Stimulated activated effector memory CD8-positive, alpha-beta T cell treated with anti-CD3 and anti-CD28 coated beads, Interleukin-12 subunit alpha, Interleukin-12 subunit beta, amount 100 ng/mL, for 72 hours (primary cell): ENCODE measurements at regions not wholly inside any gene's neighbourhood (a gene's known extent, or its start where the extent isn't known, plus 50 kb on each side); places are given as distances from the start of the nearest gene placed in this dataset.

ENCODE experiments used
- ATAC-seq: fragments of 150-1000 bp; cut with Tn5 transposase; 2 replicates; pipeline ENCODE4 v1.10.0; 2021
- DNase-seq, 2 donors: peaks; one replicate each; pipeline ENCODE4 v3.0.0; 2021 to 2022; ENCODE audit warnings: low spot score in 2 of 2
- H3K27ac Mint-ChIP-seq: one replicate; pipeline ENCODE4 v1.8.0; 2022; ENCODE audit warnings: mild to moderate bottlenecking, mixed read lengths
- H3K36me3 Mint-ChIP-seq: one replicate; pipeline ENCODE4 v1.8.0; 2022; ENCODE audit warnings: mild to moderate bottlenecking, mixed read lengths
- H3K4me1 Mint-ChIP-seq: one replicate; pipeline ENCODE4 v1.8.0; 2022; ENCODE audit warnings: mixed read lengths
- H3K4me3 Mint-ChIP-seq: one replicate; pipeline ENCODE4 v1.8.0; 2022; ENCODE audit warnings: mild to moderate bottlenecking, mixed read lengths
- H3K9me3 Mint-ChIP-seq: one replicate; pipeline ENCODE4 v1.8.0; 2022; ENCODE audit warnings: mixed read lengths

- Mint-ChIP-seq H3K9me3 (no peaks in the 10 kb centered on the region), H3K27ac (no peak overlapping the region), H3K36me3 (no peaks in the 10 kb centered on the region), H3K4me3 (no peak overlapping the region), H3K4me1 (no peaks in the 10 kb centered on the region)
- DNase-seq: no peak
- ATAC-seq: no peak
Observed at GRCh38 chr14:94879537-94879936, 109.6 kb upstream of the GSC start.

- Mint-ChIP-seq H3K4me3 (no peak overlapping the region), H3K36me3 (no peaks in the 10 kb centered on the region), H3K9me3 (no peaks in the 10 kb centered on the region), H3K27ac (no peak overlapping the region), H3K4me1 (no peaks in the 10 kb centered on the region)
- DNase-seq (no peak), ATAC-seq (no peak)
Observed at GRCh38 chr14:94876306-94876705, 106.4 kb upstream of the GSC start.

- Mint-ChIP-seq H3K36me3 (no peaks in the 10 kb centered on the region), H3K4me1 (no peaks in the 10 kb centered on the region), H3K4me3 (no peak overlapping the region), H3K27ac (no peak overlapping the region), H3K9me3 (no peaks in the 10 kb centered on the region)
- no peak for DNase-seq
- ATAC-seq: no peak
Observed at GRCh38 chr14:94875256-94875655, 105.3 kb upstream of the GSC start.

GRCh38 chr14:94868772-94869072 lies 98.8 kb upstream of the GSC start:
- no peak overlapping the region for H3K4me3 Mint-ChIP-seq
- H3K4me1 Mint-ChIP-seq: peaks cover 5% of the 10 kb centered on the region
- no peaks in the 10 kb centered on the region for H3K9me3 Mint-ChIP-seq
- H3K36me3 Mint-ChIP-seq: no peaks in the 10 kb centered on the region
- no peak overlapping the region for H3K27ac Mint-ChIP-seq
- no peak for ATAC-seq
- no peak for DNase-seq

DNA sequence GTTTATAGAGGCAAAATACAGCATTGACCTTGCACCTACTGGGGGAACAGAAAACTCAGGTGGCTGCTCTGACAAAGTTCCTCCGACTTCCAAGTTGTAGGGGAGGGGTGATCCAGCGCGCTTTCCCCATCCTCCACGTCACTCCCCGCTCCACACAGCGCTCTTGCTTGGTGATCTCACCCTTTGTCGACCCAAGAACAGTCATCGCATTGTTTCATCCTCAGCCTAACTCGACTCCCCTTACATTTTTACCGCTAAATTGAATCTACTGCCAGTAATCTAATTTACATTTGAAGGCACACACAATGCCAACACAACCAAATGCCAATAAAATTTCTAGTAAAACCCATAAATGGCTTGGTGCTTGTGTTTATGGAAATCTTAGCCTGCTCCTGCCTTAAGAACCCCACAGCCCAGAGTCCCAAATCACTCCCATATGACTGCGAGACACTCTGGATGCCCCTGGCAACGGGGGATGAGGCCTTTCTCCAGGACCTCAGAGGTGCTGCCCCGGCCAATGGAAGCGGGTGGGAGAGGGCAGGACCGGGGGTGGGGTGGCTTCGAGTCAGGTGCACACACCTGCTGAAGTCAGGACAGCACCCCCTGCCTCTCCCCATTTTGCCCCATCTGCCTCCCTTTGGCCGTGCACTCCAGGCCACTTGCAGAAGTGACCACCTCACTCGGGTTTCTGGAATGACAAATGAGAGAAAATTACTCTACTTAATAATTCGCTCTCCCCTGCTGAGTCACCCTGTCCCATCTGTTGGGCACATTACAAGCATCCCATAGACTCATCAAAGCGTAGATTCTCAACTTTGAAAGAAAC lies 98.2 kb upstream of the GSC start:
- ATAC-seq: no peak
- Mint-ChIP-seq H3K27ac (no peak overlapping the region), H3K9me3 (no peaks in the 10 kb centered on the region), H3K4me3 (no peak overlapping the region), H3K36me3 (no peaks in the 10 kb centered on the region), H3K4me1 (peaks cover 5% of the 10 kb centered on the region)
- DNase-seq: no peak

DNA sequence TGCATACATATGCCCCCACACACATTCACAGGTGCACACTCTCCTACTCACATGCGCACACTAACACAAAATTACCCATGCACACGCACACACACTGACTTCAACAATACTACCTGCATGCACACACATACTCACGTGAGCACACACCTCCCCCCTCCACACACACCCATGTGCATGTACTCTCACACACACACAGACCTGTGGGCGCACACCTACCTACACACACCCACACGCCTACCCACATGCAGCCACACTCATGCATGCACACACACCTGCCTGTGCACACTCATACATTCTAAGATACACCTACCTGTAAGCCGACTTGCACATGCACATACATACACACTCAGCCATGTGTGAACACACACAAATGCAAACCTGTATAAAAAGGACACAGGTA lies 97.3 kb upstream of the GSC start:
- H3K36me3 Mint-ChIP-seq: no peaks in the 10 kb centered on the region
- no peak overlapping the region for H3K4me3 Mint-ChIP-seq
- H3K9me3 Mint-ChIP-seq: no peaks in the 10 kb centered on the region
- DNase-seq (no peak), ATAC-seq (peak; percentile 49)
- peaks cover 5% of the 10 kb centered on the region for H3K4me1 Mint-ChIP-seq
- H3K27ac Mint-ChIP-seq: no peak overlapping the region

DNA sequence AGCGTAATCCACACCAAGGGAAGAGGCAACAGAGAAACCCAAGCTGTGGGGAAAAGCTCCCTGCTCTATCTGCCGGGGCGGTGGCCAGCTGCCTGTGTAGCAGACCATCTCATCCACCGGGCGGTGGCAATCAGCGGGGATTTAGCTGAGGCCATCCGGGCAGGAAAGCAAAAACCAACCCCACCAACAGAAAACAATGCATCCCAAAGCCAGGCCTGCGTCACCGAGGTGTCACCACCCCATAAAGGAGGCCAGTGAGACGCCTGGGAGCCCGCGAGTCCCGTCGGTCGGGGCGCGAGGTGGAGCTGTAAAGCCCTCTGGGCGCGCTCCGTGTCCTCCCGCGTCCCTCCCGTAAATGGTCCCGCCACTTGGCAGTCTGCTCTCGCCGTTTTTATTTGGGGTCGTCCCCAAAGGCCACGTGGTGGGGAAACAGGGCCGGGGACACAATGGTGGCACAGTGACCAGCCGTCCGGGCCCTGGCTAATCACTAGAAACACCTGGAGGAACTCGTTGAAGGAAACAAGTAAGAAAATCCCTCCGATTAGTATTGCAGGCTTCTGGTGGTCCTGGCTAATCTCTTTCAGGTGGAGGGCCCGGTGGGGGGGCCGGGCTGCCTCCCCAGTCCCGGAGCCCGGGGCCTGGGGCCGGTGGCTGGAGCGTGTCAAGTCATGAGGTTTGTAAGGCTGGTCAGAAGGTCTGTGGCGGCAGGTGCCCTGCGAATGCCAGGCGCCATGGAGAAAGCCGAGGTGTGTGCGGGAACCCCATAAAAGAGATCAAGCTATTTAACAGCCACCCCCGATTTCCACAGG lies 94.7 kb upstream of the GSC start:
- H3K4me1 Mint-ChIP-seq: peaks cover 5% of the 10 kb centered on the region
- no peaks in the 10 kb centered on the region for H3K36me3 Mint-ChIP-seq
- no peak overlapping the region for H3K4me3 Mint-ChIP-seq
- H3K9me3 Mint-ChIP-seq: no peaks in the 10 kb centered on the region
- ATAC-seq (no peak), DNase-seq (no peak)
- H3K27ac Mint-ChIP-seq: no peak overlapping the region

GRCh38 chr14:94863366-94863765 lies 93.5 kb upstream of the GSC start:
- DNase-seq (no peak), ATAC-seq (no peak)
- Mint-ChIP-seq H3K9me3 (no peaks in the 10 kb centered on the region), H3K4me3 (no peak overlapping the region), H3K36me3 (no peaks in the 10 kb centered on the region), H3K27ac (no peak overlapping the region), H3K4me1 (peaks cover 5% of the 10 kb centered on the region)

GRCh38 chr14:94857950-94858349 lies 88.0 kb upstream of the GSC start:
- no peaks in the 10 kb centered on the region for H3K36me3 Mint-ChIP-seq
- no peaks in the 10 kb centered on the region for H3K4me1 Mint-ChIP-seq
- H3K4me3 Mint-ChIP-seq: no peak overlapping the region
- H3K9me3 Mint-ChIP-seq: peaks cover 3% of the 10 kb centered on the region
- DNase-seq: no peak
- no peak for ATAC-seq
- H3K27ac Mint-ChIP-seq: no peak overlapping the region

DNA sequence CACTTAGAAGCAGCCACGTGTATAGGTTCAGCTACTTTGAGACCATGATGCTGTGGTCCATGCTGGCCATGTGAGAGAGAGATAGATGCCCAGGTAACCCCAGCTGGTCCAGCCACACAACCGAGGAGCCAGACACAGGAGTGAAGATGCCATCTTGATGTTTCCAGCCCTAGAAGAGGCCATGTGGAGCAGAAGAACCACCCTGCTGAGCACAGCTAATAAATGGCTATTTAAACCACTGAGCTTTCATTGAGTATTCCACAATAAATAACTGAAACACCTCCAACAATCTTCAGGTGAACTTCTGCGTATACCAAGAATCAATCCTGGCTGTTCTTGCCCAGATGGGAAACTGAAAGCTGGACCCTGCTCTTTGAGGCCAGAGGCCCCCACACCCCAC lies 84.0 kb upstream of the GSC start:
- Mint-ChIP-seq H3K4me3 (no peak overlapping the region), H3K36me3 (no peaks in the 10 kb centered on the region), H3K27ac (no peak overlapping the region), H3K9me3 (peaks cover 3% of the 10 kb centered on the region), H3K4me1 (no peaks in the 10 kb centered on the region)
- DNase-seq (no peak), ATAC-seq (no peak)

GRCh38 chr14:94850309-94851211 lies 80.6 kb upstream of the GSC start:
- Mint-ChIP-seq H3K4me1 (no peaks in the 10 kb centered on the region), H3K27ac (no peak overlapping the region), H3K9me3 (peaks cover 3% of the 10 kb centered on the region), H3K4me3 (no peak overlapping the region), H3K36me3 (no peaks in the 10 kb centered on the region)
- DNase-seq: no peak
- ATAC-seq: no peak

DNA sequence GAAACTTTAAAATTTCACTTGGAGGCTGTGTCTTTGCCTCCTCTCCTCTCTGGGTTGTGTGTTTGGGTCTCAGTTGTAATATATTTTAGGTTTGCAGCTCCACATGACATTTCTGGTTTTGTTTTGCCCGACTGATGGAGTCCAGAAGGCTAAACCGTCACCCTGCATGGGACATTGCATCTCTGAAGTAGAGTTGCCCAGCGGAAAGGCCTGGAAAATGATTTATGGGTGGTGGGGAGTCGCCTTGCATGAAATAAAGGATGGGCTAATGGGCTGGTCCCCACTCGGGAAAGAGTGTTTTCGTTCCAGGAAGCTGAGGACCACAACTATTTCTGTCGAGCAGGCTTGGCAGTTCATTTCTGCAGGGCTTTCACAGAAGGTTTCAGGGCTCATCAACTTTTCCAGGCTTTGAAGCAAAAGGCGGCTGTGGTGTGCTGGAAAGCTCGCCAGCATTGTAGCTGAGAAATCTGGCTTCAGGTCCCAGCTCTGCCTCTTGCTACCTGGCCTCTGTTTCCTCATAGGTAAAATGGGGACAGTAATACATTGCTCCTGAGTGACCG lies 74.8 kb upstream of the GSC start:
- ATAC-seq (no peak), DNase-seq (no peak)
- Mint-ChIP-seq H3K36me3 (no peaks in the 10 kb centered on the region), H3K4me3 (no peak overlapping the region), H3K27ac (no peak overlapping the region), H3K9me3 (no peaks in the 10 kb centered on the region), H3K4me1 (no peaks in the 10 kb centered on the region)

DNA sequence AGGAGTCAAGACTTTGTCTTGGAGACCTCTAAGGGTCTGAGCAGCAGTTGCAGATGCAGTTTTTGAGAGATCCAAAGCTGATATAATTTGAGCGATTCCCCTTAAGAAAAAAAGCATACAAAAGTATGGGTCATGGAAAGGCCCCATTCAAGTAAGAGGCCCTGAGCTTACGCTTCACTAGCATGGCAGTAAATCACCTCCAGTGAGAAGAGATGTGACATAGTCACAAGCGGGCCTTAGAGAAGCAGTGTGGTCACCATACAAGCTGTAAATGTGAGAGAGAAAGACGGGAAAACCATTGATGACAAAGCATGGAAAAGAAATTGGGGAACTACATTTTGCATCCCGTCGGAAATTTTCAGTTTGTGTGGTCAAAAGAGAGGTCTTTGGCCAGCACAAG lies 70.6 kb upstream of the GSC start:
- H3K4me3 Mint-ChIP-seq: no peak overlapping the region
- no peak for ATAC-seq
- H3K4me1 Mint-ChIP-seq: no peaks in the 10 kb centered on the region
- H3K27ac Mint-ChIP-seq: no peak overlapping the region
- H3K9me3 Mint-ChIP-seq: no peaks in the 10 kb centered on the region
- DNase-seq: no peak
- H3K36me3 Mint-ChIP-seq: no peaks in the 10 kb centered on the region

GRCh38 chr14:94839348-94839747 lies 69.4 kb upstream of the GSC start:
- Mint-ChIP-seq H3K36me3 (no peaks in the 10 kb centered on the region), H3K9me3 (no peaks in the 10 kb centered on the region), H3K27ac (no peak overlapping the region), H3K4me3 (no peak overlapping the region), H3K4me1 (no peaks in the 10 kb centered on the region)
- ATAC-seq (no peak), DNase-seq (no peak)

DNA sequence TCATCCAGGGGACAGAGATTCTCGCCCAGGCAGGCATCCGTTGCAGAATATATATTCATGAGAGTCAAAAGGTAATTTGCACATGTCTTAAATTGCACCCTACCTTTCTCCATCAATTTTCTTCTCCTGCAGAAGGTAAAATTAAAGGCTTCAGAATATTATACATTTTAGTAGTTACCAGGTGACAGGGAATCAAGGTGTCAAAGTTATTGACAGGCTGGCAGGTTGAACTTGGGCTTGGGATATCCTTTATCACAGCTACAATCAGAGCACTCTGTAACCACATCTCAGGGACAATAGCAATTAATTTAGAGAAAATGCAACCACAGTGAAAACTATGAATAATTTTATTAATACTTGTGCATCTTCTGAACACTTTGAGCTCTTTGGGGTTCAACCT lies 66.9 kb upstream of the GSC start:
- ATAC-seq (no peak), DNase-seq (no peak)
- no peak overlapping the region for H3K4me3 Mint-ChIP-seq
- no peaks in the 10 kb centered on the region for H3K9me3 Mint-ChIP-seq
- H3K36me3 Mint-ChIP-seq: no peaks in the 10 kb centered on the region
- no peaks in the 10 kb centered on the region for H3K4me1 Mint-ChIP-seq
- no peak overlapping the region for H3K27ac Mint-ChIP-seq
